ENCODE measurements at regions not wholly inside any gene's neighbourhood (a gene's known extent, or its start where the extent isn't known, plus 50 kb on each side); places are given as distances from the start of the nearest gene placed in this dataset.

DNA sequence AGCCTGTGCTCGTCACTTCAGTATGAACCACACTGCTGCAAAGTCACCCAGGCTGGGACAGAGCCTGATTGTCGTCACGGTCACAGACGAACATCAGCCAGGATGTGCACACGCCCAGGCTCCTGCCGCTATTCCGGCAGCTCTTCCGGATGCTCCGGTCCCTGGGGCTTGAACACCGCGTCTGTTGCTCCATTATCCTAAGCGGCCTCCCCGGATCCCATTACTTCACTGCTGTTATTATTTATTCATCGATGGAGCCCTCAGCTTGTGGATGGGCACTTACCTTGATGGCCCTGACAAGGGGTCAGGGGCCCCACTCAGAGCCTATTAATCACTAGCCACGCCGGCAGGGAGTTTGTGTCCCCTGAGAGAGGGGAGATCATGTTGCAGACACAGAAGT is 120.8 kb upstream of the PCBD1 start:
- Histone ChIP-seq H4K20me1 (ENCODE audit: insufficient read depth) (no peaks in the 10 kb centered on the region), H3K79me2 (ENCODE audit: insufficient read depth, low read length) (no peaks in the 10 kb centered on the region), H3K4me1 (ENCODE audit: control insufficient read depth in 1 of 2, insufficient read depth in 2 of 2, low read length in 2 of 2) (no peaks in the 10 kb centered on the region), H3K9me3 (ENCODE audit: control insufficient read depth in 1 of 2, insufficient read depth in 1 of 2, low read depth in 1 of 2, low read length in 2 of 2) (no peaks in the 10 kb centered on the region), H3K4me2 (ENCODE audit: low read length) (no peak overlapping the region), H2AFZ (ENCODE audit: low read depth, low read length, poor library complexity, severe bottlenecking) (no peak overlapping the region), H3K36me3 (ENCODE audit: control insufficient read depth in 1 of 2, insufficient read depth in 2 of 2, low read length in 2 of 2) (no peaks in the 10 kb centered on the region), H3K9ac (ENCODE audit: low read length) (no peak overlapping the region), H3K27me3 (ENCODE audit: insufficient read depth, low read length) (0 out of 2 replicates have a peak, but pooled peaks cover 12% of the 10 kb centered on the region), H3K27ac (ENCODE audit: low read depth, low read length) (no peak overlapping the region), H3K9me2 (ENCODE audit: insufficient read depth) (no peaks in the 10 kb centered on the region), H3K4me3 (replicated peaks in 1 of 2; ENCODE audit: low read depth in 1 of 2, low read length in 2 of 2) (no peak overlapping the region)
- RAD21 ChIA-PET (ENCODE audit: low non-redundant PET in 1 of 2, low total read pairs in 2 of 2, uncharacterized antibody in 2 of 2, unreplicated experiment in 2 of 2), result no interaction called here
- TF ChIP-seq TCF7L2 (IDR thresholded peaks at IDR 0.05; ENCODE audit: borderline replicate concordance, extremely low read depth, insufficient read depth, insufficient read length), result no peak
- no peak for TF ChIP-seq CEBPB (IDR thresholded peaks at IDR 0.05; ENCODE audit: low read depth)
- no peak for TF ChIP-seq SIN3A (IDR thresholded peaks at IDR 0.05; ENCODE audit: low read depth)
- TF ChIP-seq EGR1 (IDR thresholded peaks at IDR 0.05; ENCODE audit: low read depth), result no peak
- no peak for TF ChIP-seq JUND (IDR thresholded peaks at IDR 0.05)
- no peak for TF ChIP-seq YY1 (IDR thresholded peaks at IDR 0.05; ENCODE audit: extremely low read depth, insufficient replicate concordance, low read depth, low read length)
- no peak for TF ChIP-seq FOSL1 (IDR thresholded peaks at IDR 0.05; ENCODE audit: low read depth)
- TF ChIP-seq POLR2AphosphoS5 (IDR thresholded peaks at IDR 0.05; ENCODE audit: low read depth, low read length), result no peak
- TF ChIP-seq POLR2A (IDR thresholded peaks at IDR 0.05; ENCODE audit: borderline replicate concordance, extremely low read depth, insufficient read depth, insufficient read length), result no peak
- TF ChIP-seq, protein P1, sequence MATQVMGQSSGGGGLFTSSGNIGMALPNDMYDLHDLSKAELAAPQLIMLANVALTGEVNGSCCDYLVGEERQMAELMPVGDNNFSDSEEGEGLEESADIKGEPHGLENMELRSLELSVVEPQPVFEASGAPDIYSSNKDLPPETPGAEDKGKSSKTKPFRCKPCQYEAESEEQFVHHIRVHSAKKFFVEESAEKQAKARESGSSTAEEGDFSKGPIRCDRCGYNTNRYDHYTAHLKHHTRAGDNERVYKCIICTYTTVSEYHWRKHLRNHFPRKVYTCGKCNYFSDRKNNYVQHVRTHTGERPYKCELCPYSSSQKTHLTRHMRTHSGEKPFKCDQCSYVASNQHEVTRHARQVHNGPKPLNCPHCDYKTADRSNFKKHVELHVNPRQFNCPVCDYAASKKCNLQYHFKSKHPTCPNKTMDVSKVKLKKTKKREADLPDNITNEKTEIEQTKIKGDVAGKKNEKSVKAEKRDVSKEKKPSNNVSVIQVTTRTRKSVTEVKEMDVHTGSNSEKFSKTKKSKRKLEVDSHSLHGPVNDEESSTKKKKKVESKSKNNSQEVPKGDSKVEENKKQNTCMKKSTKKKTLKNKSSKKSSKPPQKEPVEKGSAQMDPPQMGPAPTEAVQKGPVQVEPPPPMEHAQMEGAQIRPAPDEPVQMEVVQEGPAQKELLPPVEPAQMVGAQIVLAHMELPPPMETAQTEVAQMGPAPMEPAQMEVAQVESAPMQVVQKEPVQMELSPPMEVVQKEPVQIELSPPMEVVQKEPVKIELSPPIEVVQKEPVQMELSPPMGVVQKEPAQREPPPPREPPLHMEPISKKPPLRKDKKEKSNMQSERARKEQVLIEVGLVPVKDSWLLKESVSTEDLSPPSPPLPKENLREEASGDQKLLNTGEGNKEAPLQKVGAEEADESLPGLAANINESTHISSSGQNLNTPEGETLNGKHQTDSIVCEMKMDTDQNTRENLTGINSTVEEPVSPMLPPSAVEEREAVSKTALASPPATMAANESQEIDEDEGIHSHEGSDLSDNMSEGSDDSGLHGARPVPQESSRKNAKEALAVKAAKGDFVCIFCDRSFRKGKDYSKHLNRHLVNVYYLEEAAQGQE (IDR thresholded peaks at IDR 0.05; ENCODE audit: low read depth), result no peak
- TF ChIP-seq ELF1 (IDR thresholded peaks at IDR 0.05; ENCODE audit: borderline replicate concordance, low read depth), result no peak
- no peak for TF ChIP-seq EZH2phosphoT487 (IDR thresholded peaks at IDR 0.05; ENCODE audit: borderline replicate concordance)
- no peak for TF ChIP-seq SP1 (IDR thresholded peaks at IDR 0.05; ENCODE audit: low read depth)
- TF ChIP-seq, protein P2, sequence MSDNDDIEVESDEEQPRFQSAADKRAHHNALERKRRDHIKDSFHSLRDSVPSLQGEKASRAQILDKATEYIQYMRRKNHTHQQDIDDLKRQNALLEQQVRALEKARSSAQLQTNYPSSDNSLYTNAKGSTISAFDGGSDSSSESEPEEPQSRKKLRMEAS (IDR thresholded peaks at IDR 0.05), result no peak
- no peak for TF ChIP-seq SRF (IDR thresholded peaks at IDR 0.05; ENCODE audit: low read depth)
- TF ChIP-seq, protein P3, sequence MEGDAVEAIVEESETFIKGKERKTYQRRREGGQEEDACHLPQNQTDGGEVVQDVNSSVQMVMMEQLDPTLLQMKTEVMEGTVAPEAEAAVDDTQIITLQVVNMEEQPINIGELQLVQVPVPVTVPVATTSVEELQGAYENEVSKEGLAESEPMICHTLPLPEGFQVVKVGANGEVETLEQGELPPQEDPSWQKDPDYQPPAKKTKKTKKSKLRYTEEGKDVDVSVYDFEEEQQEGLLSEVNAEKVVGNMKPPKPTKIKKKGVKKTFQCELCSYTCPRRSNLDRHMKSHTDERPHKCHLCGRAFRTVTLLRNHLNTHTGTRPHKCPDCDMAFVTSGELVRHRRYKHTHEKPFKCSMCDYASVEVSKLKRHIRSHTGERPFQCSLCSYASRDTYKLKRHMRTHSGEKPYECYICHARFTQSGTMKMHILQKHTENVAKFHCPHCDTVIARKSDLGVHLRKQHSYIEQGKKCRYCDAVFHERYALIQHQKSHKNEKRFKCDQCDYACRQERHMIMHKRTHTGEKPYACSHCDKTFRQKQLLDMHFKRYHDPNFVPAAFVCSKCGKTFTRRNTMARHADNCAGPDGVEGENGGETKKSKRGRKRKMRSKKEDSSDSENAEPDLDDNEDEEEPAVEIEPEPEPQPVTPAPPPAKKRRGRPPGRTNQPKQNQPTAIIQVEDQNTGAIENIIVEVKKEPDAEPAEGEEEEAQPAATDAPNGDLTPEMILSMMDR (IDR thresholded peaks at IDR 0.05 in 2 of 3, conservative IDR thresholded peaks at IDR 0.05 in 1 of 3; ENCODE audit: borderline replicate concordance in 1 of 3, insufficient read depth in 1 of 3, low read depth in 2 of 3, low read length in 2 of 3), result no peak
- intact Hi-C loops (cut with micrococcal nuclease), result no loop called here
- BruUV-seq (replicated peaks), result no TSS peak
- no peak for DNase-seq (ENCODE audit: low read depth, low spot score)
- ATAC-seq, result no peak
- POLR2A ChIA-PET, result no interaction called here
- CTCF ChIA-PET, result interaction anchor here (1.5 kb wide), 1 partner anchor 258 kb away, joined by 3 read pairs; no protein-coding TSS in a partner anchor

Measured in HCT116 (cell line).